ENCODE measurements at regions not wholly inside any gene's neighbourhood (a gene's known extent, or its start where the extent isn't known, plus 50 kb on each side); places are given as distances from the start of the nearest gene placed in this dataset.

GRCh38 chr7:51965454-51965853 is 648.8 kb upstream of the COBL start:
- TF ChIP-seq CTCF (IDR thresholded peaks at IDR 0.05) = no peak
- Mint-ChIP-seq H3K9me3 (ENCODE audit: low read depth) (no peaks in the 10 kb centered on the region), H3K36me3 (ENCODE audit: low read depth) (no peaks in the 10 kb centered on the region), H3K4me3 (ENCODE audit: unreplicated experiment) (no peak overlapping the region), H3K27ac (ENCODE audit: unreplicated experiment) (no peak overlapping the region), H3K27me3 (ENCODE audit: low read depth) (no peaks in the 10 kb centered on the region), H3K4me1 (ENCODE audit: low read depth) (no peaks in the 10 kb centered on the region)
- no peak for DNase-seq (ENCODE audit: low spot score)

DNA sequence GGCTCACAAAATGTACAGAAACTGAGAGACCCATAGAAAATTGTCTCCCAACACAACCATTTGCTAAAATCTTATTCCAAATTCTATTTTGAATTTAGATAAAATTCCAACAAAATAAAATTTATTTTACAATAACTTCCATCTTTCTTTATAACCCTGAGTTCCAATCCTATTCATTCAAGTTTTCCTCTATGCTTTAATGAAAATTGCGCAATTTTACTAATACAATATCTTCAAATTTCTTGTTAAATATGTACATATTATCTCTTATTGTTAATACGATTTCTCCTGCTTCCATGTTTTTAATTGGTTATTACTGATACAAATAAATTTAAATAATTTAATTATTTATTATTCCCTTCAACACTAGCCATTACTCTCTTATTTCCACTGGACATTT is 645.2 kb upstream of the COBL start:
- H3K27ac Mint-ChIP-seq (ENCODE audit: unreplicated experiment) = no peak overlapping the region
- H3K27me3 Mint-ChIP-seq (ENCODE audit: low read depth) = no peaks in the 10 kb centered on the region
- H3K36me3 Mint-ChIP-seq (ENCODE audit: low read depth) = no peaks in the 10 kb centered on the region
- H3K4me3 Mint-ChIP-seq (ENCODE audit: unreplicated experiment) = no peak overlapping the region
- no peak for TF ChIP-seq CTCF (IDR thresholded peaks at IDR 0.05)
- DNase-seq (ENCODE audit: low spot score) = no peak
- H3K9me3 Mint-ChIP-seq (ENCODE audit: low read depth) = peaks cover 17% of the 10 kb centered on the region
- H3K4me1 Mint-ChIP-seq (ENCODE audit: low read depth) = no peaks in the 10 kb centered on the region

- Mint-ChIP-seq H3K27ac (ENCODE audit: unreplicated experiment) (no peak overlapping the region), H3K4me1 (ENCODE audit: low read depth) (no peaks in the 10 kb centered on the region), H3K4me3 (ENCODE audit: unreplicated experiment) (no peak overlapping the region), H3K36me3 (ENCODE audit: low read depth) (no peaks in the 10 kb centered on the region), H3K27me3 (ENCODE audit: low read depth) (no peaks in the 10 kb centered on the region), H3K9me3 (ENCODE audit: low read depth) (peaks cover 6% of the 10 kb centered on the region)
- no peak for TF ChIP-seq CTCF (IDR thresholded peaks at IDR 0.05)
- DNase-seq (ENCODE audit: low spot score) = no peak
These were observed 634.2 kb upstream of the COBL start for GRCh38 chr7:51950813-51951212.

DNA sequence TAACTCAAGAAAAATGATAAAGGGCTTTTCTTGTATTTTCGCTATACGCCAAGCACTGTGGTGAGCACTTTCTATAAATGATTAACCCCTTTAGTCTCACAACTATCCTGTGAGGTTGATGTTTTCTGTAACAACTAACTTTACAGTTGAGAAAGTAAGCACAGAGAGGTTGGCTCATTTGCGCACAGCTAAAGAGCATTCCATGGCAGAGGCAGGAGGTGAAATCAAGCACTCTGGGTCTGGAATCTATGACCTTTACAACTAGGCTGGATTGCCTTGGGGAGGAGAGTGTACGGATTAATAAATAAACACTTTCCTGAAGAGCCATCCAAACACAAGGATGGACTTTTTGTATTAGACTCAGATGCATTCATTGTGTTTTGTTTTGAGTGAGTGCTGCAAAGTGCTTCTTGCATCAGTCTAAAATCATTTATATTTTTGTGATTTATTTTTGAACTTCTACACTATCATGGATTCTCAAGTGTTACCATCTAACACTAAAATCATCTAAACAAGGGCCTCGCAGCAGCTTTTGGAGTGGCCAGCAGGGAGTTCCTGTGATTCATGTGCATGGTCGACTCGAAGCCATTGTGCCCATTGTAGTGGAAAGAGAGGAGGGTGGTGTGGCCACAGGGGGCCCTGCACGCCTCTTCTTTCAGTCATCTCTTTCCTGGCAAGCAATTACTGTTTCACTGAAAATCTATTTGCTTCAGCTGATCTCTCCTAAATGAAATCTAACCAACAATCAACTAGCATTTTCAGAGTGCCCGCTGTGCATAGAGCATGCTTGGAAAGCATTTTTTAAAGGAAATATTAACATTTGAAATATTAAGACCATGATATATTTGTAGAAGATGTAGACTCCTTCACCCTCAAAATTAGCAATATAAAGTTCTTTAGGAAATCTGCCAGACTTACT is 633.4 kb upstream of the COBL start:
- H3K4me1 Mint-ChIP-seq (ENCODE audit: low read depth) = no peaks in the 10 kb centered on the region
- DNase-seq (ENCODE audit: low spot score) = no peak
- no peaks in the 10 kb centered on the region for H3K36me3 Mint-ChIP-seq (ENCODE audit: low read depth)
- H3K4me3 Mint-ChIP-seq (ENCODE audit: unreplicated experiment) = no peak overlapping the region
- no peaks in the 10 kb centered on the region for H3K27me3 Mint-ChIP-seq (ENCODE audit: low read depth)
- H3K9me3 Mint-ChIP-seq (ENCODE audit: low read depth) = peaks cover 6% of the 10 kb centered on the region
- no peak overlapping the region for H3K27ac Mint-ChIP-seq (ENCODE audit: unreplicated experiment)
- no peak for TF ChIP-seq CTCF (IDR thresholded peaks at IDR 0.05)

- Mint-ChIP-seq H3K4me1 (ENCODE audit: low read depth) (no peaks in the 10 kb centered on the region), H3K27me3 (ENCODE audit: low read depth) (no peaks in the 10 kb centered on the region), H3K36me3 (ENCODE audit: low read depth) (no peaks in the 10 kb centered on the region), H3K4me3 (ENCODE audit: unreplicated experiment) (no peak overlapping the region), H3K9me3 (ENCODE audit: low read depth) (peaks cover 34% of the 10 kb centered on the region), H3K27ac (ENCODE audit: unreplicated experiment) (no peak overlapping the region)
- no peak for TF ChIP-seq CTCF (IDR thresholded peaks at IDR 0.05)
- no peak for DNase-seq (ENCODE audit: low spot score)
These were observed 614.2 kb upstream of the COBL start for GRCh38 chr7:51930834-51931233.

Data from chondrocyte (in vitro differentiated cells).